CD4-positive, CD25-positive, alpha-beta regulatory T cell (primary cell): ENCODE measurements at regions not wholly inside any gene's neighbourhood (a gene's known extent, or its start where the extent isn't known, plus 50 kb on each side); places are given as distances from the start of the nearest gene placed in this dataset.

Source experiments
- ATAC-seq, 2 donors: fragments of 150-1000 bp; cut with Tn5 transposase; one replicate each; pipeline ENCODE4 v1.10.0; 2021; ENCODE audit warnings: low read depth in 2 of 2, moderate number of reproducible peaks in 2 of 2, moderate library complexity in 1 of 2
- DNase-seq, 3 donors: peaks; one replicate each; pipeline versions ENCODE4 v3.0.0 to v3.0.0-alpha.2; 2012 to 2022; ENCODE audit warnings: mixed read lengths in 1 of 3
- H3K27ac ChIP-seq: one replicate; pipeline ENCODE4 v1.7.0; 2013; ENCODE audit warnings: mild to moderate bottlenecking, low read length; ENCODE audit not compliant: insufficient read depth, poor library complexity, severe bottlenecking
- H3K27me3 ChIP-seq: one replicate; pipeline ENCODE4 v1.7.0; 2013; ENCODE audit warnings: low read length; ENCODE audit not compliant: control insufficient read depth, insufficient read depth
- H3K36me3 ChIP-seq: one replicate; pipeline ENCODE4 v1.7.0; 2013; ENCODE audit warnings: mild to moderate bottlenecking, low read length, moderate library complexity; ENCODE audit not compliant: control insufficient read depth, insufficient read depth
- H3K4me1 ChIP-seq: 2 replicates; pipeline ENCODE4 v1.7.0; 2013; ENCODE audit warnings: mild to moderate bottlenecking, low read length; ENCODE audit not compliant: insufficient read depth, control insufficient read depth, poor library complexity, severe bottlenecking
- H3K4me3 ChIP-seq: one replicate; pipeline ENCODE4 v1.7.0; 2013; ENCODE audit warnings: low read depth, mild to moderate bottlenecking, low read length, moderate library complexity
- H3K9me3 ChIP-seq, 2 experiments: 1 replicate in 1 of 2; 2 replicates in 1 of 2; pipeline ENCODE4 v1.7.0; 2013; ENCODE audit warnings: low read length in 2 of 2, mild to moderate bottlenecking in 1 of 2, moderate library complexity in 1 of 2; ENCODE audit not compliant: control insufficient read depth in 2 of 2
- H3K27ac Mint-ChIP-seq, 3 donors: one replicate each; pipeline ENCODE4 v1.8.0; 2020 to 2022; ENCODE audit warnings: mild to moderate bottlenecking in 3 of 3, mixed read lengths in 3 of 3, moderate library complexity in 2 of 3
- H3K27me3 Mint-ChIP-seq: one replicate; pipeline ENCODE4 v1.8.0; 2022; ENCODE audit warnings: mild to moderate bottlenecking, mixed read lengths
- H3K36me3 Mint-ChIP-seq: one replicate; pipeline ENCODE4 v1.8.0; 2020; ENCODE audit warnings: mixed read lengths
- H3K4me1 Mint-ChIP-seq, 4 donors: one replicate each; pipeline ENCODE4 v1.8.0; 2020 to 2022; ENCODE audit warnings: mixed read lengths in 4 of 4, mild to moderate bottlenecking in 1 of 4
- H3K4me3 Mint-ChIP-seq, 4 donors: one replicate each; pipeline ENCODE4 v1.8.0; 2020 to 2022; ENCODE audit warnings: mild to moderate bottlenecking in 4 of 4, mixed read lengths in 4 of 4, moderate library complexity in 3 of 4
- H3K9me3 Mint-ChIP-seq, 7 donors: one replicate each; pipeline ENCODE4 v1.8.0; 2020 to 2022; ENCODE audit warnings: mixed read lengths in 7 of 7, mild to moderate bottlenecking in 3 of 7, moderate library complexity in 2 of 7

DNA sequence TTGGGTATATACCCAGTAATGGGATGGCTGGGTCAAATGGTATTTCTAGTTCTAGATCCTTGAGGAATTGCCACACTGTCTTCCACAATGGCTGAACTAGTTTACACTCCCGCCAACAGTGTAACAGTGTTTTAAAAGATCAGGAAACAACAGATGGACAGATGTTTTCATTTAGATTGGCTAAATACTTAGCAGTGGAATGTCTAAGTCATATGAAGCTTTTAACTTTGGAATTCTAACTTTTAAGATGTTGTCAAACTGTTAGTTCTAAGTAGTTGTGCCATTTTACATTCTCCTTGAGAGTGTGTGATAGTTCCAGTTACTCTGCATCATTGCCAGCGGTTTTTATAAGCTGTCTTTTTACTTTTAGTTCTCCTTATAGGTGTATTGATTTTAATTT, 688.8 kb downstream of the SEMA5A start:
- H3K9me3 ChIP-seq: no peaks in the 10 kb centered on the region
- no peak overlapping the region for H3K4me3 ChIP-seq
- H3K27ac Mint-ChIP-seq: no peak overlapping the region
- H3K4me1 Mint-ChIP-seq: no peaks in the 10 kb centered on the region
- no peaks in the 10 kb centered on the region for H3K36me3 Mint-ChIP-seq
- DNase-seq: no peak
- H3K9me3 Mint-ChIP-seq: peaks cover 0 to 24% (median 6%) of the 10 kb centered on the region in 7 donors
- no peaks in the 10 kb centered on the region for H3K4me1 ChIP-seq
- H3K36me3 ChIP-seq: no peaks in the 10 kb centered on the region
- no peak for ATAC-seq
- H3K27ac ChIP-seq: no peak overlapping the region
- H3K4me3 Mint-ChIP-seq: no peak overlapping the region
- no peaks in the 10 kb centered on the region for H3K27me3 ChIP-seq
- no peaks in the 10 kb centered on the region for H3K27me3 Mint-ChIP-seq

- Mint-ChIP-seq H3K4me3 (no peak overlapping the region), H3K9me3 (peaks cover 2 to 13% (median 7%) of the 10 kb centered on the region in 7 donors), H3K27me3 (no peaks in the 10 kb centered on the region), H3K4me1 (no peaks in the 10 kb centered on the region), H3K27ac (no peak overlapping the region), H3K36me3 (no peaks in the 10 kb centered on the region)
- DNase-seq (no peak), ATAC-seq (no peak)
- Histone ChIP-seq H3K9me3 (peaks cover 0 to 3% of the 10 kb centered on the region in 2 experiments), H3K36me3 (no peaks in the 10 kb centered on the region), H3K4me1 (no peaks in the 10 kb centered on the region), H3K4me3 (no peak overlapping the region), H3K27me3 (no peaks in the 10 kb centered on the region), H3K27ac (no peak overlapping the region)
These were observed 684.1 kb downstream of the SEMA5A start for GRCh38 chr5:8861764-8862163.

GRCh38 chr5:8864053-8864452, 681.8 kb downstream of the SEMA5A start:
- H3K4me1 ChIP-seq: no peaks in the 10 kb centered on the region
- ATAC-seq (no peak), DNase-seq (no peak)
- no peaks in the 10 kb centered on the region for H3K36me3 ChIP-seq
- H3K9me3 ChIP-seq: peaks cover 0 to 3% of the 10 kb centered on the region in 2 experiments
- H3K36me3 Mint-ChIP-seq: no peaks in the 10 kb centered on the region
- no peak overlapping the region for H3K4me3 Mint-ChIP-seq
- no peaks in the 10 kb centered on the region for H3K27me3 Mint-ChIP-seq
- peaks cover 2 to 12% (median 4%) of the 10 kb centered on the region in 7 donors for H3K9me3 Mint-ChIP-seq
- H3K27ac ChIP-seq: no peak overlapping the region
- no peaks in the 10 kb centered on the region for H3K4me1 Mint-ChIP-seq
- no peak overlapping the region for H3K4me3 ChIP-seq
- H3K27me3 ChIP-seq: no peaks in the 10 kb centered on the region
- H3K27ac Mint-ChIP-seq: no peak overlapping the region

DNA sequence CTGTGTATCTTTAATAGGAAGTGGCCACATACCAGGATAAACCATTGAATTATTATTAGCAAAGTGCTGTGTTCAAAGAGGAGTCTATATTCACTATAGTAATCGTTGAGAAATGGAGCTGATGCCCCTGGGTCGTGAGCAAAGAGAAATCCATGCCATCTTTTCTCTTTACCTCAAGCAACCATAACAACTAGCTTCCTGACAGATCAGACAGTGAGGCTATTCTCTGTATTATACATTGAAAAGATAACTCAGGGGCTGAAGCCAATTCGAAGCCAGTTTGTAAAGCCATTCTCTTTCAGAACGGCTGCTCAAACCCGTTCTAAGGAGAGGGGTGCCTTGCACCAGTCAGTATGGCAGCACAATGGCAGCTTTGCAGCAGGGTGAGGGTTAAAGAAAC, 680.6 kb downstream of the SEMA5A start:
- no peaks in the 10 kb centered on the region for H3K36me3 ChIP-seq
- H3K27ac ChIP-seq: no peak overlapping the region
- Mint-ChIP-seq H3K27ac (no peak overlapping the region), H3K36me3 (no peaks in the 10 kb centered on the region), H3K4me3 (no peak overlapping the region), H3K9me3 (peaks cover 2 to 12% (median 4%) of the 10 kb centered on the region in 7 donors), H3K27me3 (no peaks in the 10 kb centered on the region), H3K4me1 (no peaks in the 10 kb centered on the region)
- no peak overlapping the region for H3K4me3 ChIP-seq
- no peak for ATAC-seq
- peaks cover 0 to 3% of the 10 kb centered on the region in 2 experiments for H3K9me3 ChIP-seq
- no peaks in the 10 kb centered on the region for H3K4me1 ChIP-seq
- H3K27me3 ChIP-seq: no peaks in the 10 kb centered on the region
- no peak for DNase-seq

DNA sequence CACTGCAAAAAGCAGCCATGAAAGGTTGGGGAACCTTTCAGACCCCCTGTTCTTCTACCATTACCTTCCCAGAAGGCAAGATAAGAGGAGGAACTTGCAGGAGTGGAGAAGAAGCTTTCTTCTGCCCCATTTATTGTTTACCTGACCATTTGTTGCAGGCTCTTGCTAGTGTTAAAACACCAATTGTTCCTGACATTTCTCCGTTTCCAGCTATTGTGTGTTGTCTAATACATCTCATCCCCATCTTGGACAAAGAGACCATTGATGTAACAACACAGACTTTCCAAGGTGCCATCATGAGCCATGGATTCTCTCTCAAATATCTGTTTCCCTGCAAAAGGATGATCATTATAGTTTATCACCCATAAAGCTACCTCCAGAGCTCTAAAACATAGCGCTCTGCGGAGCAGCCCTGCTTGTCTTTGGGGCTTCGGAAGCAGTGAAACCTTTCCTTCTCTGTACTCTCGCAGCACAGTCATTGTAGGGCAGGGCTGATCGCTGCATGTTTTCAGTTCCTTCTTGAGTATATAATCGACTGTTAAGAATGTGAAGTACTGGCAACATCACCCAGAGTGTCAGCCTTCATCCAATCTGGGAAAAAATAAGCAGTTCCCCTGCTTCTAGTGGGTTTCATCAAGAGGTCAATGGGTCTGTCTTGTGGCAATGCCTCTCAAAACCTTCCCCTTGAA, 680.0 kb downstream of the SEMA5A start:
- H3K36me3 ChIP-seq: no peaks in the 10 kb centered on the region
- DNase-seq (no peak), ATAC-seq (no peak)
- peaks cover 2 to 12% (median 4%) of the 10 kb centered on the region in 7 donors for H3K9me3 Mint-ChIP-seq
- no peak overlapping the region for H3K4me3 Mint-ChIP-seq
- no peaks in the 10 kb centered on the region for H3K27me3 Mint-ChIP-seq
- H3K36me3 Mint-ChIP-seq: no peaks in the 10 kb centered on the region
- H3K27ac ChIP-seq: no peak overlapping the region
- H3K9me3 ChIP-seq: peaks cover 0 to 3% of the 10 kb centered on the region in 2 experiments
- H3K4me3 ChIP-seq: no peak overlapping the region
- no peaks in the 10 kb centered on the region for H3K4me1 ChIP-seq
- H3K27ac Mint-ChIP-seq: no peak overlapping the region
- H3K27me3 ChIP-seq: no peaks in the 10 kb centered on the region
- H3K4me1 Mint-ChIP-seq: no peaks in the 10 kb centered on the region

DNA sequence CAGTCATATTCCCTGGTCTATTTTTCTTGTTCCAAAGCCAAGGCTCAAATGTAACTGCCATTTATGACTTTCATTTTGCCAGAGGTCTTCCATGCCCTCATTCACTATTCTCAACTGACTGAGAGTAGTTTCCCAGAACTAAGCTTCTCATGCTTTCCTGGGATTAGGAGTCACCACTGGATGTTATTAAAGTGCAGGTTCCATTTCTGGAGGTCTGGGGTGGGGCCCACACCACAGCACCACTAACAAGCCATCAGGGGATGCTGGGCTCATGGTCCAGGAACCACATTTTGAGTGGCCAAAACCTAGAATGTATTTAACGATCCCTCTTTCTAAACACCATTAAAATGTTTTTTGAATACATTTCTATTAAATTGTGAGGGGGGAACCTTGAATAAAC, 677.6 kb downstream of the SEMA5A start:
- H3K9me3 Mint-ChIP-seq: peaks cover 2 to 22% (median 8%) of the 10 kb centered on the region in 7 donors
- Histone ChIP-seq H3K27ac (no peak overlapping the region), H3K4me1 (no peaks in the 10 kb centered on the region), H3K27me3 (no peaks in the 10 kb centered on the region), H3K36me3 (no peaks in the 10 kb centered on the region), H3K9me3 (peaks cover 0 to 3% of the 10 kb centered on the region in 2 experiments), H3K4me3 (no peak overlapping the region)
- H3K36me3 Mint-ChIP-seq: no peaks in the 10 kb centered on the region
- no peaks in the 10 kb centered on the region for H3K4me1 Mint-ChIP-seq
- DNase-seq: no peak
- no peaks in the 10 kb centered on the region for H3K27me3 Mint-ChIP-seq
- no peak overlapping the region for H3K27ac Mint-ChIP-seq
- no peak overlapping the region for H3K4me3 Mint-ChIP-seq
- ATAC-seq: no peak

DNA sequence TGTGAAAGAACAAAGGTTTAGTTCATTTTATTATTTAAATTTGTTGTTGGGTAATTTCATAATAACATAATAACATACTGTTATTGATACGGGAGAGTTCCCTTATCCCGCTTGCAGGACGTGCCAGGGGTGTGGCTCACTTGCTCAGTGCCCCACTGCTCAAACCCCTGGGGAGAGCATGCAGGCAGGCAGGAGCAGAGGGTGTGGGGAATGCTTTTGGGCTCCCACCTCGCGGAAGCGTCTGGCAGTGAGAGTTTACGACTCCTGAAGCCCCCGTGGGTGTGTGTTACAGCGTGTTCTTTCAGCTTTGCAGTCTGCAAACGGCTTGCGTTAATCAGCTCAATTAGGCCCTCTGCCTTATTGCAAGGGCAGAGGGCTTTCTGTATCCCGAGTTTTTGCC, 675.9 kb downstream of the SEMA5A start:
- no peak overlapping the region for H3K27ac ChIP-seq
- Mint-ChIP-seq H3K9me3 (peaks cover 0 to 18% (median 9%) of the 10 kb centered on the region in 7 donors), H3K36me3 (no peaks in the 10 kb centered on the region), H3K4me1 (no peaks in the 10 kb centered on the region), H3K27me3 (no peaks in the 10 kb centered on the region), H3K4me3 (no peak overlapping the region), H3K27ac (no peak overlapping the region)
- no peak for DNase-seq
- H3K27me3 ChIP-seq: no peaks in the 10 kb centered on the region
- H3K4me1 ChIP-seq: no peaks in the 10 kb centered on the region
- H3K4me3 ChIP-seq: no peak overlapping the region
- no peaks in the 10 kb centered on the region for H3K36me3 ChIP-seq
- no peaks in the 10 kb centered on the region for H3K9me3 ChIP-seq
- ATAC-seq: no peak

DNA sequence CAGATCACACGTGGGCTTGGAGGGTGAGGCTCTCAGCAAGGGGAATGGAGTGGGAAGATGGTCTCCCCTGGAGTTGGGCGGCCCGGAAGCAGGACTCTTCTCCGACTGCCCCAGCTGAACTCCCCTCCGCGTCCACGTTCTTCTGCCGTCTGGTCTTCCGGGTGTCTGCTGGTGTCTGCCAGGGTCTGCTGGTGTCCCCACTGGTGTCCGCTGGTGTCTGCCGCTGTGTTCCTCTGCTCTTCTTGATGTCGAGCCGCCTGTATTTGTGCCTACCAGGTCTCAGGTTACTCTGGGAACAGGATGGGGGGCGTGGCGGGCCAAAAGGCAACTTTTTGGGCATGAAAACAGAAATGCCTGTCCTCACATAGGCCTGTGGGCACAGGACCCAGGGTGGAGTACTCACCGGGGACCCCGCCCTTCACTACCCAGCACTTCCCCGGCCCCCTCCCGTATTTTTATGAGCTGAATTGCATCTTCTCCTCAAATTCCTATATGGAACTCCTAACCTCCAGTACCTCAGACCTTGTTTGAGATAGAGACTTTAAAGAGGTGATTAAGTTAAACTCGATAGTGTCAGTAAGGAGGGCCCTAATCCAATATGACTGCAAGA, 675.4 kb downstream of the SEMA5A start:
- Histone ChIP-seq H3K4me1 (no peaks in the 10 kb centered on the region), H3K27me3 (no peaks in the 10 kb centered on the region), H3K9me3 (no peaks in the 10 kb centered on the region), H3K36me3 (no peaks in the 10 kb centered on the region), H3K4me3 (no peak overlapping the region), H3K27ac (no peak overlapping the region)
- Mint-ChIP-seq H3K27ac (no peak overlapping the region), H3K4me3 (no peak overlapping the region), H3K9me3 (peaks cover 0 to 18% (median 7%) of the 10 kb centered on the region in 7 donors), H3K4me1 (no peaks in the 10 kb centered on the region), H3K27me3 (no peaks in the 10 kb centered on the region), H3K36me3 (no peaks in the 10 kb centered on the region)
- ATAC-seq: no peak
- no peak for DNase-seq
